BJ (cell line): ENCODE measurements at regions not wholly inside any gene's neighbourhood (a gene's known extent, or its start where the extent isn't known, plus 50 kb on each side); places are given as distances from the start of the nearest gene placed in this dataset.

Experiments used
- CTCF ChIA-PET: fragments of 350-600 bp; formaldehyde crosslinking; extraction: SDS; loops from one replicate; lab custom pipeline; 2021; ENCODE audit warnings: antibody characterized with exemption, inconsistent platforms; lab: Yijun Ruan, JAX
- POLR2A ChIA-PET: fragments of 300-600 bp; sonication (Branson Sonifier 250); formaldehyde crosslinking; extraction: SDS; loops from one replicate; lab custom pipeline; 2021; ENCODE audit warnings: antibody characterized with exemption; lab: Charles Lee
- DNase-seq: peaks from one replicate; pipeline ENCODE4 v3.0.0-alpha.2; 2011; ENCODE audit warnings: low read depth
- H3K27me3 ChIP-seq: 2 replicates; pipeline ENCODE4 v1.6.0; 2011; ENCODE audit warnings: low read length; ENCODE audit not compliant: control insufficient read depth, insufficient read depth
- H3K36me3 ChIP-seq: 2 replicates; pipeline ENCODE4 v1.5.1; 2011; ENCODE audit warnings: low read length; ENCODE audit not compliant: control insufficient read depth, insufficient read depth
- H3K4me3 ChIP-seq: 2 replicates; pipeline ENCODE4 v1.5.1; 2011; ENCODE audit warnings: low read depth, mild to moderate bottlenecking, control low read depth, low read length
- TF ChIP-seq, protein P1 (sequence below): IDR thresholded peaks from 2 replicates; pipeline ENCODE4 v1.5.1; 2011; ENCODE audit warnings: low read depth, mild to moderate bottlenecking, control low read depth, inconsistent platforms, low read length, moderate library complexity; ENCODE audit not compliant: insufficient read depth

GRCh38 chr7:142455392-142455791 lies 197.5 kb upstream of the PRSS58 start:
- CTCF ChIA-PET = interaction anchor here (1.0 to 27.7 kb wide), 5 partner anchors 9 to 97 kb away, joined by 3 to 641 read pairs (median 4); no protein-coding TSS in a partner anchor
- POLR2A ChIA-PET = no interaction called here
- Histone ChIP-seq H3K4me3 (no peak overlapping the region), H3K27me3 (no peaks in the 10 kb centered on the region), H3K36me3 (no peaks in the 10 kb centered on the region)
- DNase-seq = no peak
- TF ChIP-seq, protein P1, sequence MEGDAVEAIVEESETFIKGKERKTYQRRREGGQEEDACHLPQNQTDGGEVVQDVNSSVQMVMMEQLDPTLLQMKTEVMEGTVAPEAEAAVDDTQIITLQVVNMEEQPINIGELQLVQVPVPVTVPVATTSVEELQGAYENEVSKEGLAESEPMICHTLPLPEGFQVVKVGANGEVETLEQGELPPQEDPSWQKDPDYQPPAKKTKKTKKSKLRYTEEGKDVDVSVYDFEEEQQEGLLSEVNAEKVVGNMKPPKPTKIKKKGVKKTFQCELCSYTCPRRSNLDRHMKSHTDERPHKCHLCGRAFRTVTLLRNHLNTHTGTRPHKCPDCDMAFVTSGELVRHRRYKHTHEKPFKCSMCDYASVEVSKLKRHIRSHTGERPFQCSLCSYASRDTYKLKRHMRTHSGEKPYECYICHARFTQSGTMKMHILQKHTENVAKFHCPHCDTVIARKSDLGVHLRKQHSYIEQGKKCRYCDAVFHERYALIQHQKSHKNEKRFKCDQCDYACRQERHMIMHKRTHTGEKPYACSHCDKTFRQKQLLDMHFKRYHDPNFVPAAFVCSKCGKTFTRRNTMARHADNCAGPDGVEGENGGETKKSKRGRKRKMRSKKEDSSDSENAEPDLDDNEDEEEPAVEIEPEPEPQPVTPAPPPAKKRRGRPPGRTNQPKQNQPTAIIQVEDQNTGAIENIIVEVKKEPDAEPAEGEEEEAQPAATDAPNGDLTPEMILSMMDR = no peak

- Histone ChIP-seq H3K27me3 (no peaks in the 10 kb centered on the region), H3K4me3 (no peak overlapping the region), H3K36me3 (no peaks in the 10 kb centered on the region)
- no peak for DNase-seq
- CTCF ChIA-PET = interaction anchor here (1.0 to 27.7 kb wide), 5 partner anchors 9 to 97 kb away, joined by 3 to 641 read pairs (median 4); no protein-coding TSS in a partner anchor
- POLR2A ChIA-PET = no interaction called here
- TF ChIP-seq, protein P1 = no peak
Observed at GRCh38 chr7:142454862-142455261, 197.0 kb upstream of the PRSS58 start.

DNA sequence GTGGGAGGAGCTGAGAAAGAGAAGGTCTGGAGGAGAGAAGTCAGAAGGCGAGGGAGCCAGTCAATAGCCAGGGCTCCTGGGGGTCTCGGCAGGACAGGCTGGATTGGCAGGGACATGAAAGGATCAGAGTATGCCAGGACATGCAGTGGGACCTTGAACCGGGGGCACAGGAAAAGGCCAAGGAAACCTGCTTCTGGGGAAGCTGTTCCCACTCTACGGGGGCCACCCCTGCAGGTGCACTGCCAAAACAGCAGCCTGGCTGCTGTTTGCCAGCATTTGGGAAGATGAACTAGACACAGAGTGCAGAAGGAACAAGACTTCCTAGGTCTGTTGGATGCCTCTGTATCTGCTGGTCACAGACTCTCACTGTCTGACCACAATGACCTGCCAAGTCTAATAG lies 194.9 kb upstream of the PRSS58 start:
- H3K27me3 ChIP-seq = no peaks in the 10 kb centered on the region
- POLR2A ChIA-PET = no interaction called here
- H3K4me3 ChIP-seq = no peak overlapping the region
- CTCF ChIA-PET = interaction anchor here (1.5 to 27.7 kb wide), 3 partner anchors 9 to 38 kb away, joined by 3 to 641 read pairs (median 5); no protein-coding TSS in a partner anchor
- no peak for DNase-seq
- no peaks in the 10 kb centered on the region for H3K36me3 ChIP-seq
- TF ChIP-seq, protein P1 = no peak

GRCh38 chr7:142451817-142452216 lies 194.0 kb upstream of the PRSS58 start:
- no peaks in the 10 kb centered on the region for H3K27me3 ChIP-seq
- H3K4me3 ChIP-seq = no peak overlapping the region
- no peaks in the 10 kb centered on the region for H3K36me3 ChIP-seq
- CTCF ChIA-PET = interaction anchor here (1.1 to 27.7 kb wide), 5 partner anchors 8 to 37 kb away, joined by 3 to 641 read pairs (median 5); no protein-coding TSS in a partner anchor
- POLR2A ChIA-PET = no interaction called here
- TF ChIP-seq, protein P1 = no peak
- DNase-seq = no peak

DNA sequence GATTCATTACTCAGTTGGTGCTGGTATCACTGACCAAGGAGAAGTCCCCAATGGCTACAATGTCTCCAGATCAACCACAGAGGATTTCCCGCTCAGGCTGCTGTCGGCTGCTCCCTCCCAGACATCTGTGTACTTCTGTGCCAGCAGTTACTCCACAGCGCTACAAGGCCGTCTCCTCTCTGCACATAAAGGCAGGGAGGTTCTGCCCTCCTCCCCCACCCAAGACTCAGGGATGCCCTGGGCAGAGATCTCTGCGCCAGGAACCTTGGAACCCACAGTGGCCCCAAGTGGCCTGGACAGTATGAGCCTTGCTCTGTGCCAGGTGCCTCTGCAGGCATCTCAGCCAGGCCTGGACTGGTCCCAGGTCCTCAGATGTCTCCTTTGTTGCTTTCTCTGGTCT lies 193.4 kb upstream of the PRSS58 start:
- H3K36me3 ChIP-seq = no peaks in the 10 kb centered on the region
- CTCF ChIA-PET = interaction anchor here (1.1 to 27.7 kb wide), 4 partner anchors 8 to 29 kb away, joined by 4 to 641 read pairs (median 10); no protein-coding TSS in a partner anchor
- DNase-seq = no peak
- no peaks in the 10 kb centered on the region for H3K27me3 ChIP-seq
- H3K4me3 ChIP-seq = no peak overlapping the region
- POLR2A ChIA-PET = no interaction called here
- TF ChIP-seq, protein P1 = no peak
